Kidney tubule cell (primary cell): ENCODE measurements at regions not wholly inside any gene's neighbourhood (a gene's known extent, or its start where the extent isn't known, plus 50 kb on each side); places are given as distances from the start of the nearest gene placed in this dataset.
A peak's percentile ranks its signal among the peaks of the same experiment; 100 is the strongest.

Experiments
- DNase-seq: peaks from one replicate; pipeline ENCODE4 v3.0.0-alpha.2; 2018; ENCODE audit warnings: low spot score

DNA sequence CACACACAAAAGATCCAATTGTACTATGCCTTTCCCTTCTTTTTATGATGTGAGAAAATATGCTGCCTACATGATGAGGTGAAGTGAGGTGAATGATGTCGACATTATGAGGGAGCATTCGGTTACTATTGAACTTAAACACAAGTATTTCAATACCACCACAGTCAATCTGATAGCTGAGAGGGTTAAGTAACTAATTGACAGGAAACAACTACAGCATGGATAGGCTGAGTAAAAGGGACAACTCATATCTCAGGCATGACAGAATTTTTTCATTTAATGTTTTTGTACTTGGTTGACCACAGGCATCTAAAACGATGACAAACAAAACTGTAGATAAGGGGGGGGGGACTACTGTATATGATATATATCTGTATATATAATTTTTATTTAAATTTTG is 488.9 kb downstream of the SH2D4B start:
- DNase-seq = peak; percentile 80

DNA sequence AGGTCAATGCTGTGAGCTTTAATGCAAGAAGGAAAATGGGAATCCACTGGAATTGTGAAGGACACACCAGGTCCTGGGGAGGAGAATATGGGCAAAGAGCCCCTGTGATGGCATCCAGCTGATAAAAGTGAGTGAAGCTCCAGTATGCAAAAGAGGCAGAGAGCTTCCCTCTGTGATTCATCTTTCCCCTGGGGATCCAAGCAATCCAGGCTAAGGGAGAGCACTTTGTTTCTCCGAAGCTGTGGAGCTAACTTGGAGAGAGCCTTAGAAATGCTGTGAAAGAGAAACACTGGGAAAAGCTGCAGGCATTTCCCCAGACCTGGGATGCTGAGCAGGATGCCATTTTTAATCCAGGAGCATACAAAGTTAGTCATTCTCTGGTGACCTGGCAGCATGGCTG is 489.5 kb downstream of the SH2D4B start:
- peak; percentile 20 for DNase-seq

DNA sequence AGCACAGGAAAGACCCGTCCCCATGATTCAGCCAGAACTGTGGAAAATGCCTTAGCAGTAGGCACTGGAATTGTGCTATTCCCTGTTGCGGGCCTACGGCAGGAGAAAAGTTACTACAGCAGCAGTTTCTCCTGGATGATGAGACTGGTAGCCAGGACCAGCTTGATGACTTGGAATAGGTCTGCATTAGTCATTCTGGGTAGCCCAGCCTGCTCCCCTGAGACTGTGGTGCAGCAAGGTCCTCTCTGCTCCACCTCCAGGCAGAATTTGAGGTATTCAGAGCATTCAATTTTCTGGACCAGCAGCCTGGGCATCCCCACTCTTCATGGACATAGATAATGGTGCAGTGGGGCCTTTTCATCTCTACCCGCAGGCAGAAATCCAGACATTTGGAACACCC is 490.0 kb downstream of the SH2D4B start:
- DNase-seq = no peak

DNA sequence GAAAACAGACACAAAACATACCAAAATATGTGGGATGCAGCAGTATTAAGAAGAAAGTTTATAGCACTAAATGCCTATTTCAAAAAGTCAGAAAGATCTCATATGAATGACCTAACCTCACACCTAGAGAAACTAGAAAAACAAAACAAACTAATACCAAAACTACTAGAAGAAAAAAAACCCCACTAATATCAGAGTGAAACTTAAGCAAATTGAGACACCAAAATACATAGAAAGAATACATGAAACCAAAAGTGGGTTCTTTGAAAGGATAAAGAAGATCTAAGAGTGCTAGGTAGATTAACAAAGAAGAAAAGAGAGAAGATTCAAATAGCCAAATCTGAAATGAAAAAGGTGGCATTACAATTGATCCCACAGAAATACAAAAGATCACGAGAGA is 494.1 kb downstream of the SH2D4B start:
- no peak for DNase-seq

DNA sequence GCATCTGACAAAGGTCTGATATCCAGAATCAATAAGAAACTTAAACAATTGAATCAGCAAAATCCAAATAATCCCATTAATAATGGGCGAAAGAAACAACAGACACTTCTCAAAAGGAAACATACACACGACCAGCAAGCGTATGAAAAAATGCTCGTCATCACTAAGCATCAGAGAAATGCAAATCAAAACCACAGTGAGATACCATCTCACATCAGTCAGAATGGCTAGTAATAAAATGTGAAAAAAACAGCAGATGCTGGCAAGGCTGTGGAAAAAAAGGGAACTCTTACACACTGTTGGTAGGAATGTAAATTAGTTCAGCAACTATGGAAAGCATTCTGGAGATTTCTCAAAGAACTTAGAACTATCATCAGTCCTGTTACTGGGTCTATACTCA is 496.7 kb downstream of the SH2D4B start:
- DNase-seq = no peak

DNA sequence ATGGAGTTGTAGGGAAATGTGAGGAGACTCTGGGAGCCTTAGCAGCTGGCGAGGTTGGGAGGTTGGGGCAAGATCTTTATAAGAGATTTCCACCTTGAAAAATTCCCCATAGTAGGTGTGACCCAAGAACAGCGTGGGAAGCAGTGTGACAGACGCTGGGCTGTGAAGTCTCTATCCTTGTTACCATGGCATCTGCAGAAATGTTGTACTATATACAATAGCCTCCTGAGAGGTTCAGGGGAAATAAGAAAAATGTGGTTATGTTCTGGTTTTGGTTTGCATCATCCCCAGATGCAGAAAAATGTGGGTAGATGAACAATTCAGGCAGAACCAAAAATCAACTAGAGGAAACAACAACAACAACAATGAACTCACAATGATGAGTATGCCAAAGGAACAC is 498.6 kb downstream of the SH2D4B start:
- DNase-seq = no peak

DNA sequence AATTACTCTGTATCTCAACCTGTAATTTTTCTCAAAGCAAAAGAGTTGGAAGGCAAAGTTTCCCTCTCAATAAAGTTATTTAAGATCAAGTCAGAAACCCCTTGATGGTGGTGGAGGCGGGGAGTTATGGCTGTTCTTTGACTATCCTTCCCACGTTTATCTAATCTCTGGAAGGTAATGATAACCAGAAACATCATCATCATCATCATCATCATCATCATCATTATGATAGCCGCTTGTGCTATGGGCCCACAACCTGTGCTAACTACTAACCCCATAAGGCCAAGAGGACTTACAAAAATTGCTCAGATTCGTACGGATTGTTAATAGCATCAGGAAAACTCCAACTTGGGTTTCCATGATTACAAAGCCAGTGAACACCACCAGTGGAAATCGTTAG is 502.3 kb downstream of the SH2D4B start:
- no peak for DNase-seq

DNA sequence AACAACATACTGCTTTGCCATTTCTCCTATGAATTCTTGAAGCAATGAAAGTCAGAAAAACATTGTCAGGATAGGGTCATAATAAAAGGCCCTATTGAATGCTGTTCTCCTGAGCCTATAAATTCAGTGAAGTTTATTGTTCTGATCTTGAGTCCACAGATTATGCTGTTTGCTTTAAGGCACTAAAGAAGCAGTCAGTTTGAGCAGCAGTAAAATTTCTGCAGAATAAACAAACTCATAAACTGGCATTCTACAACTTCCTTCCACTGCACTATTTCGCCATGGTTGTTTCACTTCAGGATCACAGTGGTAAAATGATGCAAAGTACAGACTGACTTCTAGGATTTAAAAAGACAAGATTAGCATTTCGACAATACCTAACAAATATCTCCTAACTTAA is 503.2 kb downstream of the SH2D4B start:
- no peak for DNase-seq

DNA sequence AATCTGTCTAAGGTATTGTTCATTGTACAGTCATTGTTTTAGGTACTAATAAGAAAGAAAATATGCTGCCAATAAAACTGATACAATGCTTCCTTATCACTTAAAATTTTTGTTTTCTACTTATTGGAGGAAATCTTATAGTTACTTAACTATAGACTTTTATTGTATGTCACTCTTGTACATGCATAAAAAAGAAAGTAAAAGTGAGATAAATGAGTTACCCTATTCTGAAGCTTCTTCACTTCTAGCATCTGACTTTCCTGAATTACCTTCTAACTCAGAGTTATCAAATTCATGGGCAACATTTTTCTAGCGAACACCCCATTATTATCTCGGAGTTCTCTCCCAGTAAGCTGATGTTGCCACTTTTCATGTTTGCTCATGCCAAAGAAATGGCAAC is 504.9 kb downstream of the SH2D4B start:
- DNase-seq = no peak

DNA sequence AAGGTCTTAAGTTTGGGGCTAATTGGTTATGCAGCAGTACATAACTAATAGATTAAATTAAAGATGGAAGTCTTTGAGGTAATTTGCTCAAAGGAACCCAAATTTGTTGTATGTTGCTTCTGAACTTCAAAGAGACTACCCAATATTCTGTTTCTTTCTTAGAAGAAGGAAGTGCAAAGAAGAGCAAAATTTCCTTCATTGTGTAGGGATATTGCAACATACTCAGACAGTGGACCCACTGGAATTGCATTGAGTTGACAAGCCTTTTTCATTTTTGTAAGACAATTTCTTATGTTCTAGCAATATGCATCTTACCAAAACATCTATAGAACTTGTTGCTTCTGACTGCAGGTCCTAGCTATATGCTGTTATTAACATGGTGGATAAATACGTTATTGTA is 527.8 kb downstream of the SH2D4B start:
- no peak for DNase-seq

DNA sequence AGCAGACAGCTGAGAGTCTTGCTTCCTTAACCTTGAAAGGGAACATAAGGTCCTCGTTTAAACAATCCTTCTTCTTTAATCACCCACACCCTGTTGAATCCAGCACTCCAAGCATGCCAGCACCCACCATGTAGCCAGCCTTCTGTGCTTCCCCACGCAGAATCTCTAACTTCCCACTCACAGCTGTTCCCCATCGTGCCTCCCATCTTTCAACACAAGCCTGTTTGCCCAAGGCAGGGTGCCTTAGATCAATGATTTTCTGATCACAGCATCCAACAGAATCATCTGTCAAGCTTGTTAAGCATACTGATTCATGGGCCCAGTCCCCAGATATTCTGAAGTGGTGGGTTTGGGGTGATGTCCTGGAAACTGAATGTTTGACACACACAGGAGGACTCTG is 530.8 kb downstream of the SH2D4B start:
- DNase-seq = no peak

DNA sequence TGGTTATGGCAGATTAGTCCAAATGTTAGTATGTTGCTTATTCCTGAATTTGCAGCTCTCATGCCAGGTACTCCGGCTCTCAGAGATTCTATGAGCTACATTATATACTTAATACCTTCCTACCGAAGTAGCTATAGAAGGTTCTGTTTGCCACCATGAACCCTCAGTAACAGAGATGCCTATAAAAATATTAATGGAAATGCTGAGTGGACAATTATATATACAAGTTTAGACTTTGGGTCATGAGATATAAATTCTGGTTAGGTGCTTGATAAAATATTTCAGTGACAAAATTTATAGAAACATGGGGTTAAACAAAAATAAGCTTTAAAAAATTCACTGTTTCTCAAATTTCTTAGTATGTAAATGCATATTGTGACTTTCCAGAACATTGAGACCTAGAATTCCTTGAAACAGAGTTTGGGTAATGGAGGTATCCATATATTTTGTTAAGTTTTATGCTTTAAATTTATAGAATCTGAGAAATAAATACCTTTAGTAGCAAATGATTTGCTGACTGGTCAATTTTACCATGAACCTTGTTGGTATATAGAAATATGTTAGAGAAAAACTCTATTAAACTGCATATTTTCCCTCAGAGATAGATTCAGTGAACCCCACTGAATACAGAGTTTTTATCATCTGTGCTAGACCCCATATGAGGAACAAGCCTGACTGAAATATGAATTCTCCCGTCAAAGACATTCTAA is 533.5 kb downstream of the SH2D4B start:
- no peak for DNase-seq

DNA sequence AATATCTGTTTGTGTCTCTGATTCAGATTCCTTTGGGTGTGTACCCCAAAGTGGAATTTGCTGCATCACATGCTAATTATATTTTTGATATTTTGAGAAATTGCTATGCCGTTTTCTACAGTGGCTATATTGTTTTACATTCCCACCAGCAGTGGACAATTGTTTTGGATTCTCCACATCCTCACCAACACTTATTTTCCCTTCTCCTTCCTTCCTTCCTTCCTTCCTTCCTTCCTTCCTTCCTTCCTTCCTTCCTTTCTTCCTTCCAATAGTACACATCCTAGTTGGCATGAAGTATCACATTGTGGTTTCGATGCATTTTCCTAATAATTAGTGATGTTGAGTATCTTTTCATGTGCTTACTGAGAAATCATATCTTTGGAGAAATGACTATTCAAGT is 535.5 kb downstream of the SH2D4B start:
- no peak for DNase-seq

DNA sequence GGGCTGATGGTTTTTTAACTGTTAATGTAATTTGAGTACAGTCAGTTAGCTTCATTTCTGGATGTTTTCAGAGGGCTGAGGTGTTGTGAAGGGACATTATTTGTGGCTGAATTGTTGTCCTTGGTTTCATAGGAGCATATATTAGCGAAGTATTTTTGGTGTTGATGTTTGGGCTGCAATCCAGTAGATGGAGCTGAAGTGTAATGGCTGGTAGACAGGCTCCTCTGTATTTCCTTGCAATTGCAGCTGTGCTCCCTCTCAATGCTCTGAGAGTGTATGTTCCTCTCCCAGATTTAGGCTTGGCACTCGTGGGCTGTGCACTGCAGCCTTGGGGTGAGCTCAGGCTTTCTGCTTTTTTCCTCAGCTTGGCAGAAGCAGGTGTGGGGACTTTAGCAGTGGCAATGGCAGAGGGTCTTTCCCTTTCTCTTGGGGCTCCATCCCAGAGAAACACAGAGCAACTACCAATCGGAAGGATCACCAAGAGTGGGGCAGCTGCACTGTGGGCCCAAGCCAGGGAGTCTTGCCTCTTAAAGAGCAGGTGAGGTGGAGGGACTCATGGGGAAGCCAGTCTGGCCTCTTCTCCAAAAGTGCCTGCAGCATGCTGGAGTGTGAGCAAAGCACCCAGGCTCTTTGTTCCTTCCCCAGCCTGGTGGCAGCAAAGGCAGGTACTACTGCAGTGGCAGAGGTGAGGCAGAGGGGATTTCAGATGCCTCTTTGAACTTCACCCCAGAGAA is 544.4 kb downstream of the SH2D4B start:
- DNase-seq = peak; percentile 14

DNA sequence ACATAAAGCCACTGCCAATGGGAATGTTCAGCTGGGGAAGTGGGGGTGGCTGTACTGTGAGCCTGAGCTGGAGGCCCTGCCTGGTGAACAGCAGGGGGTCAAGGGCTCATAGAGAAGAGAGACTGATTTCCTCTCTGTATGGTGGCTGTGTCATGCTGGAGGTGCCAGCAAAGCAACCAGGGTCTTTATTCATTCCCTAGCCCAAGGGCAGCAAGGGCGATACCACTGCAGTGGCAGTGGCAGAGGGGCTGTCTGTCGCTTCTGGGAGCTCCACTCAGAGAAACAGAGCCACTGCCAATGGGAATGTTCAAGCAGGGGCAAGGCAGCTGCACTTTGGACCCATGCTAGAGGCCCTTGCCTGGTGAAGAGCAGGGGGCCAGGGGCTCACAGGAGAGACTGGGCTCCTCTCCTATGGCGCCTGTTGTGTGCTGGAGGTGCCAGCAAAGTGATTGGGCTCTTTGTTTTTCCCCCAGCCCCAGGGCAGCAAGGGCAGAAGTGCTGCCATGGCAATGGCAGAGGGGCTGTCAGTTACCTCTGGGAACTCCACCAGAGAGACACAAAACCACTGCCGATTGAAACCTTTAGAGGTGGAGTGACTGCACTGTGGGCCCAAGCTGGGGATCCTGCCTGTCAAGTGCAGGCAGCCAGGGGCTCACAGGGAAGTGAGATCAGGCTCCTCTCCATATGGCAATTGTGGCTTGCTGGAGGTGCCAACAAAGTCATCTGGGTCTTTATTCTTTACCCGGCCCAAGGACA is 545.1 kb downstream of the SH2D4B start:
- no peak for DNase-seq

DNA sequence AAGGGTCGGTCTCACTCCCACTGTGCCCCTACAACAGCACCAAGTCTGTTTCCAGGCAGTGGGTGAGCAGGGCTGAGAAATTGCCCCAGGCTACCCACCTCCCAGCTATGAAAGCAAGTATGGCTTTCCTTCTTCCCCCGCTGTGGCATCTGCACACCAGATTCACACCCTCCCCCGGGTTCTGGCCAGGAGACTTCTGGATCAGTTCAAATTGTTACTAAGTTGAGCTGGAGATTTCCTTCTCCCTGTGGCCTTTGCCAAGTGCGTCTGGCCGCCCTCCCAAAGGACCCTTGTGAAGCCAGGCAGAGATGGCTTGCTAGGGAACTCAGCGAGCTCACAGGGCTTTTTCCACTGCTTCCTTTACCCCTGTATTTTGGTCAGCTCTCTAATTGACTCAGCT is 555.4 kb downstream of the SH2D4B start:
- DNase-seq = no peak

DNA sequence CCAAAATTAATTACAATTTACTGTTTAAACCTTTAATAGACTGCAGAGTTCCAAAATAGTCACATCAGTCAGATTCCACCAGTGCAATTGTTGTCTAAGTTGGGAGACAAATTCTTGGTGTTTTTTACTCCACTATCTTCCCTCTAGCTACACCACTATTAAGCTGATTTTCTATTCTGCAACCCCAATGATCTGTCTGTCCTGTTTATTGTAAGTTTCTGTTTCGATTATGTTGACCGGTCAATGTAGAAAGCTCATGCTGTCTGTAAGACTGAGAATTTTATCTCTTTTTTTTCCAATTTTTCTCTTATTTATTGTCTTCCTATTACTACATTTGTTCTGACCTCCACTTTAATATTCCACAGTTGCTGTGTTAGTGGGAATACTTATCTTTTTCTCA is 557.5 kb downstream of the SH2D4B start:
- no peak for DNase-seq

DNA sequence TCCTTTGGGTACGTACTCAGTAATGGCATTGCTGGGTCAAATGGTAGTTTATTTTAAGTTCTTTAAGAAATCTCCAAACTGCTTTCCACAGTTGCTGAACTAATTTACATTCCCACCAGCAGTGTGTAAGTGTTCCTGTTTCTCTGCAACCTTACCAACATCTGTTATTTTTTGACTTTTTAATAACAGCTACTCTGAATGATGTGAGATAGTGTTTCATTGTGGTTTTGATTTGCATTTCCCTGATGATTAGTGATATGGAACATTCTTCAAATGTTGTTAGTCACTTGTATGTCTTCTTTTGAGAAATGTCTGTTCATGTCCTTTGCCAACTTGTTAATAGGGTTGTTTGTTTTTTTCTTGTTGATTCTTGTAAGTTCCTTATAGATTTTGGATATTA is 558.9 kb downstream of the SH2D4B start:
- DNase-seq = no peak

DNA sequence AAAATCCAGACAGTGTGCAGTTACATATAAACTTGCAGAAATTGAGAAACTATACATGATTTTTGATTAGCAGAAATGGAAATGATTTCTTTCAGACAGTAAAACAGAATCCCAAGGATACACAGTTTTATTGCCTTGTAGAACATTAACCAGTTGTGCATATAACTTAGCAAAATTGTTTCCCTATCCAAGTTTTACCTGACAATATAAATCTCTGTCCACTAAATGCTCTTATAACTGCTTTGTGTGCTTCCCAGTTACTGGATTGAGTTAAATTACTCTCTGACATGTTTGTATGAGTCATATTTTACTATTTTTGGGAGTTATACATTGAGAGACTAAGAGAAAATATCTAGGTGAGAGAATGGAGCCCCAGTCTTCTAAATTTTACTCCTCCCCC is 563.4 kb downstream of the SH2D4B start:
- no peak for DNase-seq

DNA sequence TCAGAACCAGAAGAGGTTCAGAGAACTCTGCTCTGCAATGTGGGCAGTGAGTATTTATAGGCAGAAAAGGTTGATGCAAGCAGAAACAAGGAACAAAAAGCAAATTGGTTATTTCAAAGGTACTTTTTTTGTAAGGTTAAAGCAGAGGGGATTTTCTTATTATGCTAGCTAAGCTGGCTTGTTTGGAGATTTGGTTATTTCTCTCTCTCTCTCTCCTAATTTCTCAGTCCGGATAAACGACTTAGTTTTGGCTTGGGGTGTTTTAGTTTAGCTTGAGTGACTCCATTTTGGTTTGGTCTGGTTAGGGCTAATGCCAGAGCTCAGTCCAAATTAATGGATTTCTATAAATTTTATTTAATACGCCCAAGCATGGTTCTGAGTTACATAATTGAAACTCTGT is 566.8 kb downstream of the SH2D4B start:
- DNase-seq = no peak

DNA sequence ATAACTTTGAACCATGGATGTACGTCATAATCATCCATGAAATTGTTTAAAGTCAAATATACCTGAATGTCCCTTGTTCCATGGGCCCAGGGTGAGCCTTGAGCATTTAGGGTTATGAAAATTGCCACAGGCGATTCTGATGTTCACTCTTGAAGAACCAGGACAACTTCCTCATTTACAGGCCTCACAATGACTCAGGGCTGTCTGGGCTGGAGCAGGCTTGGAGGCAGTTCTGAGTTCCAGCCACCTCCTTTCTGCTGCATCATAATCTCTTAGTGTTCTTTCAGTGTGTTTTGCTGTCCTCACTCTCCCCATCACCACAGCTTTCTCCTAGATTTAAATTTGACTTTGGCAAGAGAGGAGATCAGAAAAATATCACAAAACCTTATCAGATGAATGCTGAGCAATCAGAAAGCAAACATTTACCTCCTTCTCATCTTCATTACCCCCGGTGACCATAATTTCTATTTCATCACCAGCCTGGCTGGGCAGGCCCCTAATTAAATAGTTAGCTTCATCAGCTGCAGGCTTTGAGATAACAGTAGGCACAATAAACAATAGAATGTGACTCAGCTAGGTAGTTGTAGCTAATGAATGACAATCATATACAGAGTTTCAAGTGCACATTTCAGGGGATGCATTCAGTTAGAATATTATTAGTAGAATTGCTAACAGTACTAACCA is 571.0 kb downstream of the SH2D4B start:
- peak; percentile 54 for DNase-seq

DNA sequence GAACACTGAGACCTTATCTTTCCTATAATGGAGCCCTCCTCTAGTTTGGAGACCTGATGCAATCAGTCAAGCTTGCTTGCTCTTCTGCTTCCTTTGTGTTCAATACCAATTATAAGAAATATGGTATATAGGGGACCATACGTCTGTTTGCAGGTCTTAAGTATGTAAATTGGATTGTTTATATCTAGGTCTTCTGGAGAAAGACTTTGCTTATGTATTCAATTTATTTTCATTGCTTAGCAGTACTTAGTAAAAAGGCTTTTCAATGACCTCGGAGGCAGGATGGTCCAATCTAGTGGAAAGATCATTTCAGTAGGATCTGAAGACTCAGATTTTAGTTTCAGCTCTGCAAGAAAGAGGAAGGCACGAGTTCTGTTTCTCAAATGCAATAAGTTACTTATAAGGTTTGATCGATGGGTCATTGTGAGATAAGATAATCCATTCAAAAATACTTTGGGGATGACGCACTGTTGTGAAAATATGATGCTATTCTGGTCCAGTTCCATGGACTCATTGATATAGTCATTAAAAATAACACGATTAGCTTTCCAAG is 571.6 kb downstream of the SH2D4B start:
- no peak for DNase-seq
